DMS79 (cell line): ENCODE measurements at regions not wholly inside any gene's neighbourhood (a gene's known extent, or its start where the extent isn't known, plus 50 kb on each side); places are given as distances from the start of the nearest gene placed in this dataset.
"Not testable (repeated sequence)": the region's sequence is repeated elsewhere in the genome, so short reads cannot be mapped to it uniquely, and the experiment has no call there.

Source experiments
- DNase-seq: peaks from one replicate; lab custom pipeline; 2025; lab: John Stamatoyannopoulos, UW

- no peak for DNase-seq
Observed at GRCh38 chr10:3574451-3574850, 210.6 kb downstream of the KLF6 start.

DNA sequence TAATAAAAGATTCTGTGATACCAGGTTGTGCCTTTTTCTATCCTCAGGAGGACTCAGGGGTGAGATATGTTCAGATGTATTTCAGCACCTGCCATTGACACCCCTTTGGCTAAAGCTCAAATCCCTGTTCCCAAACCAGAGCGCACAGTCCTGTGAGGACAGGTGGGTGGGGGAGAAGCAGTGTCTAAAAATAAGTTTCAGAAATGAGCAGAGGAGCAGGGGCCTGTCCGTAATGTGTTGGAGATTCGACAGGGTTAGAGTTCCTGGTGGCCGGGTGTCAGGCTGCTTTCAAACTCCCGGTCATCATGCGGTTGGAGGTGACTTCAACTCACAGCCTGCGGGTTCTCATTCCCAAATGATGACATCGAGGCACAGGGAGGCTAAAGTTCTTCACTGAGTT, 211.5 kb downstream of the KLF6 start:
- no peak for DNase-seq

DNA sequence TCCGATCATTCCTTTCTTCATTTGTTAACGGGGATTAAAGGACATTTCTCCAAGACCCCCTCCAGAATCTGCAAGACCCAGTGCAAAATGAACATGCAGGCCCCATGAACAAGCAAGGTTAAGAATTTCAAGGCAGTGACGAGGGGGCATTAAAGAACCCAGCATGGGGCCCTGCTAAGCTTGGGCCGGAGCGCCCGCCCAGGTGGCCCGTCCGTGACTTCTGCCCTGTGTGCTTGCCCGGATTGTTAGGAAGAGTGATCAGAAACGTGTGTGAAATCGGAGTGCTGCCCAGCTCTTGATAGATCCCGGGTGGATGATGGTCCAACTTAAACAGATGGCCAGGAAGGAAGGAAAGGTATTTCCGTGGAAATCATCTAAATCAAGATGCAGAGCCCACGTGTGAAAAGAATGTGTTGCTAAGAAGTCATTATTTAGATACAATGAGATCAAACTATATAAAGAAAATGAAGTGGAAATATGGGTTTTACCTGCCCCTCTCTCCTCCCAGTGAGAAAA, 213.6 kb downstream of the KLF6 start:
- no peak for DNase-seq

DNA sequence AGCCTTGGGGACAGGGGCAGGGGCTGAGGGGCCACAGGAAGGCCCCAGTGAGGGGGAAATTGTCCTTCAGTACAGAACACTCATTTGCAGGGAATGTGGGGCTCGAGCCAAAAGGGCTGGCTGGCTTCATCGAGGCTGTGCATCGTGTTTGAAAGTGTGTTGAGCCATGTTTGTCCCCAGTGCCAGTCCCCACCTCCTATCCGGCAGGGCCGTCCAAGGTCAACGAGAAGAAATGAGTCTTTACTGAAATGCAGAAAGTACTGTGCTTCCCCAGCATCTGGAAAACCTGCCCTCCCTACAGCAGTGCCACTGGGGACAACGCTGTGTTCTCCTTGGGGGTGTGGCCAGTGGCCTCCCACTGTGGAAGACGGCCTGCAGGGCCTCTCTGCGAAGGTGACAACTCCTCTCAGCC, 214.1 kb downstream of the KLF6 start:
- no peak for DNase-seq

- no peak for DNase-seq
Observed at GRCh38 chr10:3570131-3570729, 214.8 kb downstream of the KLF6 start.

- DNase-seq = no peak
Observed at GRCh38 chr10:3568983-3569382, 216.0 kb downstream of the KLF6 start.

DNA sequence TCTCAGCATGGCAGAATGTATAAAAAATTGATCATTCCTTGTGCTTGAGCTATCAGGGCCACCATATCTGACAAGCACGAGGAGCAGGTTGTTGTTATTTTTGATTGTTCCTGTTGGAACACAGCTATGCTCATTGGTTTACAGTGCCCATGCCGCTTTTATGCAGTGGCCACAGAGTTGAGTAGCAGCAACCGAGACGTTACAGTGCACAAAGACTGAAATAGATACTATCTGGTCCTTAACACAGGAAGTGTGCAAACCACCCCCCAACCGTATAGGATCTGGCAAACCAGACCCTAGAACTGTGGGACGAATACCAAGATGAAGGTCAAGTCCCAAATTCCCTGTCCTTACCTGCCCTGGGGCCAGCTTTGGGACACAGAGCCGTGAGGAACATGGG, 216.6 kb downstream of the KLF6 start:
- no peak for DNase-seq

DNA sequence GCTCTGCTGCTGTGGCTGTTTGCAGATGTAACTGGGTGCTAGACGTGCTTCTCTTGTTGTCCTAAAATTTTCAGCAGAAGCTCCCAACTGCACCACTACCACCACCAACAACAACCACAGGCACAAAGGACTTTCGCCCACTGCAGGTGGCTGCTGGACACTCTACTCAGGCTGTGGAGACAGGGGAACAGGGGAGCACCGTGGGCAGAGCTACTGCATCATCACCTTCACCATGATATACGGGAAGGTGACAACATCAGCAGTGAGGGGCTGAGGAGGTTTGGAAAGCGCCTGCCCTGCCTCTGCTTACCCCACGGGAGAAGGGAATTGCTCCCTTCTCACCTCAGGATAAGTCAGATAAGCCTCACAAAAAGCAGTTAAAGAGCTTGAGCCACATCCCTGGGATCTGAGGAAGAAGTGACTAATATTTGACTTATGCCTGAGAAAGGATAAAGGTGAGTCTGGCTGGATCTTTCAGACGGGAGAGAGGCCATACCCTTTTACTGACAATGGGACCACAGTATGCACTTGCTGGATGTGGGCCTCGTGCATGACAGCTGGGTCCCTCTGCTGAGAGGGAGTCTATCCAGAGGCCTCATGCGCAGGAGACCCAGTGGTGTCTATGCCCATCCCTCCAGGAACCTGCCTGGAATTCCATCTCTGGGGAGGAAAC, 217.6 kb downstream of the KLF6 start:
- DNase-seq = no peak

- no peak for DNase-seq
Observed at GRCh38 chr10:3566627-3567026, 218.4 kb downstream of the KLF6 start.

GRCh38 chr10:3564346-3565002, 220.5 kb downstream of the KLF6 start:
- no peak for DNase-seq

- no peak for DNase-seq
Observed at GRCh38 chr10:3563298-3563697, 221.7 kb downstream of the KLF6 start.

DNA sequence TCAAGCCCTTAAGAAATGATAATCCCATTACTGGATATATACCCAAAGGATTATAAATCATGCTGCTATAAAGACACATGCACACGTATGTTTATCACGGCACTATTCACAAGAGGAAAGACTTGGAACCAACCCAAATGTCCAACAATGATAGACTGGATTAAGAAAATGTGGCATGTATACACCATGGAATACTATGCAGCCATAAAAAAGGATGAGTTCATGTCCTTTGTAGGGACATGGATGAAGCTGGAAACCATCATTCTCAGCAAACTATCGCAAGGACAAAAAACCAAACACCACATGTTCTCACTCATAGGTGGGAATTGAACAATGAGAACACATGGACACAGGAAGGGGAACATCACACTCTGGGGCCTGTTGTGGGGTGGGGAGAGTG, 224.4 kb downstream of the KLF6 start:
- not testable (repeated sequence) for DNase-seq

DNA sequence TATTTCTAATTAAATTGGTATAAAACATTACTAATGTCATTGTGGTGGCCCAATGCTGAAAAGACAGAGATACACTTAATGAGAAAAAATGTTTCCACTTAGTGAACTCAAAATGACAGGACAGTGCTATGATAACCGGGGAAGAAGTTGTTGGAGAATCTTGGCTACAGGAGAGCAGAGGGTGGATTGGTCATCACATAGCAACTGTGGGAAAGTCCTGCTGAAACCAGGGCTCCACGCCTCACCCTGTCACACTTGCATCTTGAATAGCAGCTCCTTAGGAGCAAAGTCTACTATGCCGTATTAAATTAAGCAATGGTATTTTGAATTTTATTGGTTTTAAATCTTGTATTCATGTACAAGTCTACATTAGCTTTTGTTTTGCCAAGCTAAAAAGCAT, 225.5 kb downstream of the KLF6 start:
- DNase-seq = no peak

DNA sequence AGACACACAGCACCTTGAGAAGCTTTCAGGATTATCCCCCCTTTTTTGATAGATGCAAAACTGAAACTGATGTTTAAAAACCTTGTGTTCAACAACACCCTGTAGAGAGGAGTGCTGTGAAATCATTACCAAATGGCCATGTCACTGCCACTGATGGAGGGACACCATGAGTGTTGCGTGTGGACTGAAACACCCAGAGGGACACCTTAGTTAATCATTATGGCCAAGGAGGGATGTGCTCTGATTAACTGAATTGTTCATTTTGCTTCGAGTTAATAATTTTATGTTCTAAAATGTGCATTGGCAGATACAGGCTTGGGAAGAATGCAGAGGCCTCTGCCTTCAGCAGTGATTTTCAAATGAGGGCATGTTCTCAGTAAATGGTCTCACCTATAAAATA, 226.0 kb downstream of the KLF6 start:
- DNase-seq = no peak

- DNase-seq = not testable (repeated sequence)
Observed at GRCh38 chr10:3556191-3557017, 228.6 kb downstream of the KLF6 start.

DNA sequence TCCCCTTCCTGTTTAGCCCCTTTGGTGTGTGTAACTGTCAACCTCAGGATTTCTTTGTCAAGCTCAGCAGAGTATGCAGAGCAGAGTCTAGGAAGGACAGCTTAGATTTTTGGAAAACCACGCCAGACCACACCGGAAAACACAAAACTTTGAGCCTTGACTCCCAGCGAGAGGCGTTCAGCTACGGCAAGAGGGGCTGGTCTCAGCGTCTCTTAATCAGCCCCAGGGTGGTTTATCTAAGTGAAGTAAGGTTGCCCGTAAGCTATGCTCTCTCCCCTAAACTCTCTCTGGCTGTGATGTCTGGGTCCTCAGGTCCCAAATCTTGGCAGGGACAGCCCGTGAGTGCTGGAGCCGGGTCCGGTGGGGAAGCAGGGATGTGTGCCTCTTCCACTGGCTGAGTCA, 230.9 kb downstream of the KLF6 start:
- no peak for DNase-seq

DNA sequence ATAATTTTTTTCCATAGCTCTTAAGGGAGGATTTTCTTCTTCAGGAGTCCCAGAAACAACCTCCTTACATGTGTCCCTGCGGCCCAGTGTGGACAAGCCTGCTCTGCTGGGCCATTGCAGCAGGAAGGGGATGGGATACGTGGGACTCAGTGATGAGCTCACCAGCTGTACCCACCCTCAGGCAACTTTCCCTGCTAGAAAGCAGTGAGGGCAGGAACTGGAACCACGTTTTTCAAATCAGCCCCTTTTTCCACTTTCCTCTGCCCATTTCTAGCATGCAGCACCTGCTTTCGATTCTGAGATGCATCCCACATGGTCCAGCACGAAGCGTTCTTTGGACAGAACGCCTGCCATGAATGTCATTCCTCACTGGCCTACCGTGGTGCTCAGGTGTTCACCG, 232.7 kb downstream of the KLF6 start:
- no peak for DNase-seq

DNA sequence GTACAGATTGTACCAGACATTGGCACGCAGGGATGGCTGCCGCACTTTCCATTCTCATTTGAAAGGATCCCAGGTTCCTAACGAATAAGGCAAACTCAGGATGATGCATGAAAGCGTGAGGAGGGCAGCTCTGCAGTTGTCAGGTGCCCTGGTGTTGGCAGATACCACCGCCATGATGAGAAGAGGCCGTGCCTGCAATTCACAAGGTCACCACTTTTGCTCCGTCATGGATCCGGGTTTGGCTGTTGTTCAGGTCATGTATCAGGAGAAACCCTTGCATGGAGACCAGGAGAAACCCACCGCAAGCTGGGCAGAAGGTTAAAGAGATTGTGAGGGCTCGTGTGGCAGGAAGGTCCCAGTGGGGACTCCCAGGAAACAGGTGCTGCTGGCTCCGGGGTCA, 233.2 kb downstream of the KLF6 start:
- no peak for DNase-seq

- DNase-seq = no peak
Observed at GRCh38 chr10:3549118-3549517, 235.9 kb downstream of the KLF6 start.

DNA sequence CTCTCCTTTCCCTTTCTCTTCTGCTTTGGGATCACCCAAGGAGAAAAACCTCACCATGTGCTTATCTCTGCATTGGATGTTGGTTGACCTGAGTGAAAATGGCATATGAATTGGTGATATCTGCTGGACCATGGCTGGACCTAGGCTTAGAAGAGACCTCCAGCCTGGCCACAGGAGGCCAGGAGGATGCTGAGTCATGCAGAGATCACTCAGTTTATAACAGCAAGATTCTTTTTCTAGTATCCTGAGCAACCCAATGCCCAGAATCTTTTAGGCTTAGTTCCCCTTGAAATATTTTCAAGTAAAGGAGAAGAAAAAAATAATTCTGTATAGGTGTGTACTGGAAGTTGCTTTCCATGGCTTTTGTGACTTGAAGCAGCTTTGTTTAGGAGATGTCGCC, 236.3 kb downstream of the KLF6 start:
- DNase-seq = no peak

DNA sequence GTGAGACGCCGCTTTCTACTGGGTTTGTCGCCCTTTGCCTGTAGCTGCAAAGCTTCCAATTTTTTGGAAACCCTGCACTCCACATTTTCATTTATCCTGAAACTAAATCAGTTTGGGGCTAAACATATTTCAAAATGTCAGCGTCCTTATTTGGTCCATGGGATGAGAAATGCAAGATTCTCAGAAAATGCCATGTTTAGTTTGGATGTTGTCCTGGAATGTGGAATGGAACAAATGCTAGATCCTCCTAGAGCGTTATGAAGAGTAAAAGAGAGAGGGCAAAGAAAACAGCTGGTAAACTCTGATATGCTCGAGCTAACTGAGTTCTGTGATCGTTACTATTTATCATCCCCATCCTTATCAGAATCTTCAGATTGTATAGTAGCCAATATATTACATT, 236.9 kb downstream of the KLF6 start:
- no peak for DNase-seq

- DNase-seq = no peak
Observed at GRCh38 chr10:3544561-3544960, 240.4 kb downstream of the KLF6 start.
